ENCODE measurements at regions not wholly inside any gene's neighbourhood (a gene's known extent, or its start where the extent isn't known, plus 50 kb on each side); places are given as distances from the start of the nearest gene placed in this dataset.
A peak's percentile ranks its signal among the peaks of the same experiment; 100 is the strongest.

DNA sequence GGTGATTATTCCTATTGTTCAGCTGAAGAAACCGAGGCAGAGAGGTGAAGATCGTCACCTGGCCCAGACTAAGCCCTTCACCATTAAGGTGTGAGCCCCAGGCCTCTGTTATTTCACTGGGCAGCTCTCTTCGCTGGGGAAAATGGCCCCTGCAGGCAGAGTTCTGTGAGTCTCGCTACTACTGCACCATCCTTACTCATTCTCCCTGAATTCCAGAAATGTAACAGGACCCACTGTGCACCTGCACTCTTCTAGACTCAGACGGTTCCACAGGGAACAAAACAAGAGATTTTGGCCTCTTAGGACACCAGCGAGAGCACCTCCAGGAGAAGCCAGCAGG, 147.7 kb upstream of the GLI2 start:
- no peak for DNase-seq (ENCODE audit: low spot score)

DNA sequence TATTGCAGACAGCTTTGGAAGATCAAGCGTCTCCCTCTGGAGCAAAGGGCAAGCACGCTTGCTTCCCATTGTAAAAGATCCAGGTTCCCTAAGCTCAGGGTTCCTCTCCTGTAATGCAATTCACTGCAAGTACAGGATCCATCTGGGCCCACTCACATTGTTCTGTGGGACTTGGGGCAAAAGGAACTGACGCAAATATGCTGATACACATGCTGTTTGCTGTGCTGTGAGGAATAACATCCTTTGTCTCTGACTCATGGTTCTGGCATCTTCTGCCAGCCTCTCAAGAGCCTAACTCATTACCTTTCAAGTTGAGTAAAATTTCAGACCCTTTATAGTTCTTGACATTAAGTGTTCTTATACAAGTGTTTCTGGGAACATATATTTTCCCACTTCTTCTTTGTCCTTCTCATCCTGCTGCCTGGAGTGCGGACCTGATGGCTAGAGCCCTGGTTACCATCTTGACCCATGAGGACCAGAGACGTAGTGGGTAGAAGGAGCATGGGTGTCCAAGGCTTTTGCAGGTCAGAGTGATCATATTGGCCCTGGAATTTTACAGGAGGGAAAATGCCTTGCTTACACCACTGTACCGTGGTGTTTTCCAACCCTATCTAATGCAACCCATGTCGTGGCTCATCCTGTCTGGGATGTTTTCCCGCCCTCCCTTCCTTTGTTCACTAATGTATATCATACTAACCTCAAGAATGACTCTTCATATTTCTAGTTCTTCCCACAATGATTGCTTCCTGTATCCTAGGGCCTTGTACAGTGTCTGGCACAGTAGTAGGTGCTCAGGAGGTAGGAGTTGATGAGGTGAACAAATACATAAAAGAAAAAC, 145.7 kb upstream of the GLI2 start:
- no peak for DNase-seq (ENCODE audit: low spot score)

DNA sequence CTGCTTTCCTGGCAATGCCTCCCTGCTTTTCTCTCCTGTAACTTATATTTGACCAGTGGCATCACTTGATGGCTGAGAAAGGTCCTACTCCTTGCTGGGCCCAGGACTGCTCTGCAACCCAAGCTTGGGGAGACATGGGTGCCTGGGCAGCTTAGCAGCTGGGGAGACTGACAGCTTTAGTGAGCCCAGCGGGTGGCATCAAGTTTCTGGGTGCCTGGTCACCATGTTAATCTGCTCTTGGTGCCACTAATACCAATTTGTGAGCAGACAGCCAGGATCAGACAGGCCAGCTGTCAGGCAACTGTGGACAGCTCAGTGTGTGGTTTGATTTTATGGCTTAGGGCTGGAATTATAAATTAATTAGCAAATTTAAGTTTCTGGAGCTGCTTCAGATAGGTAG, 144.8 kb upstream of the GLI2 start:
- DNase-seq (ENCODE audit: low spot score), result no peak

DNA sequence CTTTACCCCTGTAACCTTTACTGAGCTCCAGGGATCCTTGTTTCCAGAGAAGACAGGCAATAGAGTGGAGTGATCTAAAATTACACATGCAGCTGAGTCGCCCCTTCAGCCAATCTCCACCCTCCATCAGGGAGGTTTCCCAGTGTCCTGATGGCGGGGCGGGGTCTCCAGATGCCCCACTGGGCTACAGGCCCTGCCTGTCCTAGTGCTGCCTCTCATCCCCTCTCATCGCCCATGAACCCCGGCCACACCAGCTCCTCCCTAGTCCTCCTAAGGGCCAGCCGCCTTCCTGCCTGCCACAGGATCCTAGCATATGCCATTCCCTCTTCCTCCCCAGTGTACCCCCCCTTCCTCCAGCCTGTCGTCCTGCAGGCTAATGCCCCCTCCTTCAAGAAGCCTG, 144.1 kb upstream of the GLI2 start:
- no peak for DNase-seq (ENCODE audit: low spot score)

DNA sequence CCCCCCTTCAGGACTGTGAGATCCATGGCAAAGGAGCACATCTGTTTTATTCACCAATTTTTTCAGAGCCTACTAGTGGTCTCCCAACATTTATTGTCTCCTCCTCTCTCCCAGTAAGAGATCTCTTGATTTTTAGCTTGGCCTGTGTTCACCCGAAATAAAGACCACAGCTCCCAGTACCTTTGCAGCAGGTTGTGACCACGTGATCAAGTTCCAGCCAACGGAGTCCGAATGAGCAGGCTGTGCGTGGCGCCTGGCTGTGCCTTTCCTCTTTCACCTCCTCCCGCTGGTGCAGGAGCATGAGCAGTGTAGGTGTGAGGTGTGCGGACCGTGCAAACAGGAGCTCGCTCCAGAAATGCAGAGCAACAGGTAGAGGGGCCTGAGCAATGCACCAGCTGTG, 143.6 kb upstream of the GLI2 start:
- no peak for DNase-seq (ENCODE audit: low spot score)

DNA sequence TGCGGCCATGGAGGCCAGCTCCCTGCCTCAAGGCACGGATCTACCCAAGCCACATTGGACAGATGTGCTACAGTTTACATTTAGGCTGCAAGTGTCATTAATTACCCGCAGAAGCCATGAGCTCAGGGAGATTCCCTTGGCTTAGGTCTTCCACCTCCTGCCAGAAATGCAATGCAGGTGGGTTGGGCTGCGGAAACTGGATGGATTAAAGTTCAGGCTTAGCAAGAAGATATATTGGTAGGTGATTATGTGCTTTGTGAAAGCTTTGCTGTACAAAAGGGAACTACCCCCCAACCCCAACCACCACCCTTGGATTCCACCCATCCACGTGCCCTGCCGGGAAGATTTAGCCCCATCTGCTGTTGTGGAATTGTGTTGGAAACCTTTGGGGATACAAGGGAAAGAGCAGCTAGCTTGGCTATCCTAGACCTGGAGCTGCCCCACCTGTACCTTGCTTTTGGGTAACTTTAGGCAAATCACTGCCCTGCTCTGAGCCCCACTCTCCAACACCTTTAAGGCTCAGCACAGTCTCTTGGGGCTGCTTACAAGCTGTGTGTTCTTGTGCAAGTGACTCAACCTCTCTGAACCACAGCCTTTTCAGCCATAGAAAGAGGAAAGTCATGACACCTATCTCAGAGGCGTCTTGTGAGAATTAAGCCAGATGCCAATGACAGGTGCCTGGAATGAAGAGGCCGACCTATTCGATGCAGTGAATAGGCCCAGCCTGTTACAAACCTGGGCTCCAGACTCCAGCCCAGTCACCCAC, 141.6 kb upstream of the GLI2 start:
- DNase-seq (ENCODE audit: low spot score), result no peak

DNA sequence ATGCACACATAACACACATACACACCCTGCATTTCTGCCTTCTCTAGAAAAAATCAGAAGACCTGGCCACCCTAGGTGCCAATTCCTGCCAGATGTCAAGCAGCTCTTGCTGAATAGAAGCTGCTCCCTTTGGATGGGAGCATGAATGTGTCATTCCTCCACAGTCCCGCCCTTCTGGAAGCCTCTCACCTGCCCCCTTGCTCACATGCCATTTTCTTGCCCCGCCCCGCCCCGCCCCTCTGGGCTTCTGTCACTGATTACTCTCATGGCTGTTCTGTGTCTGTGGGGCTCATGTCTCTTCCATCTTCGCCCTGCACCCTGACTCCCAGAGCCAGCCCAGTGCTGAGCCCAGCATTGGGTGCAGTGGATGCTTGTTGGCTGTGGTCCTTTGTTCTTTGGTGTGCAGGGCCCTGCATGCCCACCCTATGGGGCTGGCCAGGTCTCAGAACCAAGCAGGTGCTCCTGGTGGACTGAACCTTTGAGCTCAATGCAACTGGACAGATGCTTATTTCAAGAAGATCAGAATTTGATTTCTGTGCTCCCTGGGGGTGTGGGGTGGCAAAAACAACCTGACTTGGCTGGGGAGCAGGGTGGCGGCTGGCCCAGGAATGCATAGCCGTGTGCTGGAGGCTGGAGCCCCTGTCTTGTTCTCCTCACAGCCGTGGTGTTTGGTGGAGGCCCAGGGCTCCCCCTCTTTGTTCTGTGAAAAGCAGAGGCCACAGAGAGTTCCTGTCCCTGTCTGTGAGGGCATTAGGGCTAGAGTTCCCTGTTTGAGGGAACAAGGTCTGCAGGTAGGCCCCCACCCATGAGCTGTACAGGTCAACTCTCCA, 140.6 kb upstream of the GLI2 start:
- DNase-seq (ENCODE audit: low spot score), result peak; percentile 34

DNA sequence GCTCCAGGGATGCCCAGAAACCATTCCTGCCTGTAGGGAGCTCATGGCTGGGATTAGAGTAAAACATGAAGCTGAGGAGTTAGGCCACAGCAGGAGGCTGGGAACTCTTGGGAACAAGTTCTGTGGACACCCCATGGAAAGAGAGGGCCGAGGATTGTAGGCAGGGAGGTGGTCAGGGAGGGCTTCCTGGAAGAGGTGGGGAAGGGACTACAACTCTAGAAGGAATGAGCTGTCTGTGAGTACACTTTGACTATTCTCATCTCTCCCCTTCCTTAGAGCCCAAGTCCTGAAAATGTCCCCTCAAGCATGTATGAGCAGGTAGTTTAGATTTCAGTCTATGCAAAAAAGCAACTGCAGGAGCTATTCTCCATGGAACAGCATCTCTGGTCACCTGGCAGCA, 139.9 kb upstream of the GLI2 start:
- DNase-seq (ENCODE audit: low spot score), result no peak

DNA sequence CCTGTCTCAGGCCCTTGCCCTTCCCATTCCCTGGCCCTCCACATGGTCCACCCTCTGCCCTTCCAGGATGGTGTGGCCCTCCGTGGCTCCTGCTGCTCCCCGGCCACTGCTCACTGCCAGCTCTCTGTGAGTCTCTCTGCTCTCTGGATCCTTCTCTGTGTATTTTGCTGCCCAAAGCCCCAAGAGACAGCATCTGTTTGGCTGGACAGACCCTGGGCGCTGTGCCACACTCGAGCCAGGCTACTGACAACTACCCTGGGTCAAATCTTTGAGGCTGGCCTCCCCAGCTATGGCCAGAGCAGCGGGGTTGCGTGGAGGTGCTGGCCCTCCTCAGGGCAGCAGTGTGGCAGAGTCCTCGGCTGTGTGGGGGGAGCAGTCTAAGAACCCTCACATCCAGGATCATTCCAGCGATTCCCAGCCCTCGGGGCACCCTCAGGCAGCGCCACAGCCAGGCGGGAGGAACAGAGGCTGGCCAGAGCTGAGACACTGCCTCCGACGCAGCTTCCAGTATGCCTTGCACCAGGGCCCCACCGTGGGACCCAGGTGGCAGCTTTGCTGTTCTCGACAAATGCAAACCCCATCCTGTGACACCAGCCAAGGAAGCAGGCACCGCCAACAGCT, 139.4 kb upstream of the GLI2 start:
- DNase-seq (ENCODE audit: low spot score), result no peak

DNA sequence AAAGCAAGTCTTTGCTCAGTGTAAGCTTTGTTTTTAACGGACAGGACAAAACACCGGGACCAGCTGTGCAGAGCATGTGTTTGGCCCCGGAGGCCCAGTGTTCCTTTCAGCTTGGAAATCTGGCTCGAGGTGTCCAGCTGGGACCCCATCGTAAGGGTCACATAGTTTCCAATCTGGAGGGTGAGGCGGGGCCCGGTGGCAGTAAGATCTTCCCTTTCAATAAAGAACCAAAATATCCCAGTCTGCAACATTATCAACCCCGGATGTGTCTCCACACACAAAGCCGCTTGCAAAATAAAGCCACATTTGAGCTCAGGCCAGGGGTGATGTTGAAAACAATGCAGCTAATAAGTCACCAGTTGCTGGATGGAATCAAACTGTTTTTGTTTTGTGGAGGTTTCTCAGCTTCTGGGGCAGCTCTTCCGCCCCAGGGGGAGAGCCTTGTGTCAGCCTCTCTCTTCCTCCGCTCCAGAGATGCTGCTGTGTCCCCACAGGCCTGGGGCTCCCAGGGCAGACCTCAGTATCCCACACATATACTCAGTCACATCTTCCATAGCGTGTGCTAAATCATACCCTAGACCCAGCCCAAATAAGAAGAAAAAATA, 138.6 kb upstream of the GLI2 start:
- DNase-seq (ENCODE audit: low spot score), result peak; percentile 53

DNA sequence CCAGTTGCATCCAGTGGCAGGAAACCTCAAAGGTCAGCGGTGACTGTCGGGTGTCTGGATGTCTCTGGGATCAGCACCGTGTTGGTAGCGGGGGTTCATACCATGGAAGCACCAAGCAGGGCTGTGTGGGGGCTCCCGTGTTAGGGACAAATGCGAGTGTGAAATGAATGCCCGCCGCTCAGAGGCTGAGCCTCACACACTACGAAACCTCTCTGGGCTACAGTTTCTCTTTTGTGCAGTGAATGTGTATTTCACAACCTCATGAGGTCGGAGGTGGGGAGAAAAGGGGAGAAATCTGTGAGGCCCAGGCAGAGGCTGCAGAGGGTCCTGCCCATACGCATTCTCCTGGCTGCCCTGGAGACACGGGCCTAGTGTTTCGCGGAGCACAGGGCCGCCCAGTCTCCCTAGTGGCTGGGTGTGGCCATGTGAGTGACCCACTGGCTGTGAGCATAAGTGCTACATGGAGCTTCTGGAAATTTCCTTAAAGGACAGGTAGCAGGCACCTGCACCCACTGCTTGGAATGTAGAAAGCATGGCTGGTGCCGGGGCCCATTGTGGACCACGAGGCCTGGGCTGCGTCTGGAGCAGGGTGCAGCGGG, 138.0 kb upstream of the GLI2 start:
- DNase-seq (ENCODE audit: low spot score), result no peak

DNA sequence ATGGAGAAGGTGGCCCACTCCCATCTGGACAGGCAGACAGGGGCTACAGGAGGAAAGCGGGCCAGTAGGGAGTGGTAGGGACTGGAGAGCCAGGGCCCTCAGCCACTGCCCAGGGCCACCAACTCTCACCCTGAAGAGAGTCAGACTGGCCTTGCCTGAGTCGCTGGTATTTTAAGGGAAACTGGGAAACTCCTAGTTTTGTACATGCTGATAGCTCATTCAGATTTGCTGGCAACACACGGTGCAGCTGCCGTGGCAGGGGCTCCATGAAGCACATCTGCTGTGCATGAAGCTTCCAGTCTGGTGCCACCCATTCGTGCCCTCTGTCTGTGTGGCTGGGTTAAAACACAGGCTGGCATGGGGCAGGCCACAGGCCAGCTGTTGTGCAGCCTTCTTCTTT, 137.3 kb upstream of the GLI2 start:
- no peak for DNase-seq (ENCODE audit: low spot score)

DNA sequence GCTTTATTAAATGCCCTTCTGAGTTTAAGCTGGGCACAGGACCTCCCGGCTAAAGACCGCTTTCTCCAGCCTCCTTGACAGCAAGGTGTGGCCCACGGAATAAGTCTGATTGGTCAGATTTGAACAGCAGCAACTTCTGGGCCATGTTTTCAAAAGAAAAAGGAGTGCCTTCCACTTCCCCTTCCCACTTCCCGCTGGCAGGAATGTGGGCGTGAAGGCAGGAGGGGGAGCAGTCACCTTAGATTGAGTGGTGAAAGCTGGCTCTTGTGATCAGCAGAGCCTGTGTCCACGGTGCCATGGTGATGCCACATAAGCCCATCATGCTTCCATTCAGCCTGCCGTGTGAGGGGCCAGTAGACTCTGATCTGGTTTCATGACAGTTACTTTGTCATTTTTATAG, 136.6 kb upstream of the GLI2 start:
- no peak for DNase-seq (ENCODE audit: low spot score)

DNA sequence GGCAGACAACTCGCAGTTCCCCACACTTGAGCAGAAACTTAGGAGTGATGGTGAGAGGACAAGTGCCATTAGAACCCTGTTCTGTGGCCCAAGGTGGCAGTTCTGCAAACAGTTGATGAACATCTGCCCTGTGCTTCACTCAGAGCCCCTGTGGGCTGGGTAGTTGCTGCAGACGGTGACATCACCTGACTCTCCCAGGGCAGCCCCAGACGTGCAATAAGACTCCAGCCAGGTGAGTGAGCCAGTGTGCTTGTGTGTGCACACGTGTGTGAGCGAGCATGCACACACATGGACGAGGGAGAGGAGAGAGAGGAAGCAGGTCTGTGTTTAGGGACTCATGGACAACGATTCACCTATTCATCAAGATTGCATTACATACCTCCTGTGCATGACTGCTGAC, 136.0 kb upstream of the GLI2 start:
- no peak for DNase-seq (ENCODE audit: low spot score)

DNA sequence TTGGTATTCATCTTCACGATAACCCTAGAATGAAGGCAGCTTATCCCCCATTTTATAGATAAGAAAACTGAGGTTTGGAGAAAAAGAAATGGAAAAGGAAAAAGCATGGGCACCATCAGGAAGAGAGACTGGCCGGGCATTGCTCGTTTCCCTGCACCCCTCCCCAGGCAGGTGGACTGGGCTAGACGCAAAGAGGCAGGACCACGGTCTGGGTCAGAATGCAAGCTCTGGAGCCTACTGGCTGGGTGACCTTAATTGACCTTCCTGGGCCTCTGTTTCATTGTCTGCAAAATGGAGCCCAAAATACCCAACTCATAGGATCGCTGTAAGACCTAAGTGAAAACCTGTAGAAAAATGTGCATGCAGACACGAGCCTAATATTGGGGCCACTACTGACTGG, 135.3 kb upstream of the GLI2 start:
- no peak for DNase-seq (ENCODE audit: low spot score)

DNA sequence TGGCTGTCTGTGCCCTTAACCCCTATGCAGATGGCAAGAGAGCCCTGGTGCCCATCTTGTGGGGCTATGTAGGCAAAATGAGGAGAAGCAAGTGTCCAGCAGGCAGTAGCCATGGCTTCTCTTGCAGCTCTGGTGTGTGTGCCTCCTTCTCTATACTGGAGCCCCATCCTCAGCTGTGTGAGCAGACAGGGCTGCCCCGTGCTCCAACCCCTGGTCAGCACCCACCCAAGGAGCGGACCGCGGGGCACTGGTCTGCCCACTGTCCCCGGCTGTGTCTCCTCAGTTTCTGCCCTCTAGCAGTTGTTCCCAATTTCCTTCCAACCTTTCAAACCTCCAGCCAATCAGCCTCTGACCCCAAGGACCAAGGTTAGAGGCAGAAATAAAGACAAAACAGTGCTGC, 134.9 kb upstream of the GLI2 start:
- no peak for DNase-seq (ENCODE audit: low spot score)

DNA sequence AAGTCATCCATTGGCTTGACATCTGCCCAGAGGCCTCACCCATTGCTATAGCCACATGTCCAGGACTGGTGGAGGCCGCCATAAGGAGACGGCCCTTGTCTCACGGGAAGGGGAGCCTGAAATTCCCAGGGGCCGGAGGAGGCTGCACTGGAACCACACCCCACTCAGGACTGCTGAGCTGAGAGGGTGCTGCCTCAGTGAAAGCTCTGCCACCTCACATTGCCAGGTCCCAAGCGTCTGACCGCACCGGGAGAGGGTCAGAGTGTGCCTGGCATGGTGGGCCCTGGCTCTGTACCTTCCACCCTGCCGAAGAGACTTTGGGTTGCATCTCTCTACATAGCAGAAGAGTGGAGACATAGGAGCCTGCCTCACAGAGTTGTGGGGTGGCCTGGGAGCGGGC, 134.1 kb upstream of the GLI2 start:
- no peak for DNase-seq (ENCODE audit: low spot score)

DNA sequence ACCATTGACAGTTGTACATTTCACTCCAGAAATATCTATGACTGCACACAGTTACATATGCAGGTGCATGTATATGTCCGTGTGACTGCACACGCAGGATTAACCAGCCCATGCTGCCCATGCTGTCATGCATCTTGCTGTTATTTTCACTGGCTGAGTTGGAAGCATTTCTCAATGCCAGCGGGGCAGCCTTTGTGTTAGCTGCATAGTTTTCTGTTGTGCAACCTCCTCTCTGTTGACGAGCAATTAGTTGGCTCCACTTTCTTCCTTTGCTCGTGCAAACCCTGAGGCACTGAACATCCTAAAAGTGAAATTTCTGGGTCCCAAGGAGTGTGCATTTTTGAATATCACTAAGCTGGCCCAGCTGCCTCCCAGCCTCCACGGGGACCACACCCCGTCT, 133.4 kb upstream of the GLI2 start:
- no peak for DNase-seq (ENCODE audit: low spot score)

DNA sequence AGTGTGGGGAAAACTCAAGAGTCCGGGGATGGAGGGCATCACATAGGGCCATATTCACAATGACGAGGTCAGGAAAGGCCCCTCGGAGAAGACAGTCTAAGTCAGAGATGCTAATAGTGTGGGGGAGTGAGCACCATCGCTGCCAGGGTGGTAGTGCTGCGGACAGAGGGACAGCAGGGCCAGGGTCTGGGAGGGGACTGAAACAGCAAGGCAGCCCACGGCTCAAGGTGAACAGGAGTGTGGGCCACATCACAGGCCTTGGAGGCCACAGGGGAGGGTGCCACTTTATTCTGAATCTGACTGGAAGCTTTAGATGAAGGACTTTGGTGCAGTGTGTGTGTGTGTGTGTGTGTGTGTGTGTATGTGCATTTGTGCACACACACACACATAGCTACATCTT, 130.9 kb upstream of the GLI2 start:
- no peak for DNase-seq (ENCODE audit: low spot score)

DNA sequence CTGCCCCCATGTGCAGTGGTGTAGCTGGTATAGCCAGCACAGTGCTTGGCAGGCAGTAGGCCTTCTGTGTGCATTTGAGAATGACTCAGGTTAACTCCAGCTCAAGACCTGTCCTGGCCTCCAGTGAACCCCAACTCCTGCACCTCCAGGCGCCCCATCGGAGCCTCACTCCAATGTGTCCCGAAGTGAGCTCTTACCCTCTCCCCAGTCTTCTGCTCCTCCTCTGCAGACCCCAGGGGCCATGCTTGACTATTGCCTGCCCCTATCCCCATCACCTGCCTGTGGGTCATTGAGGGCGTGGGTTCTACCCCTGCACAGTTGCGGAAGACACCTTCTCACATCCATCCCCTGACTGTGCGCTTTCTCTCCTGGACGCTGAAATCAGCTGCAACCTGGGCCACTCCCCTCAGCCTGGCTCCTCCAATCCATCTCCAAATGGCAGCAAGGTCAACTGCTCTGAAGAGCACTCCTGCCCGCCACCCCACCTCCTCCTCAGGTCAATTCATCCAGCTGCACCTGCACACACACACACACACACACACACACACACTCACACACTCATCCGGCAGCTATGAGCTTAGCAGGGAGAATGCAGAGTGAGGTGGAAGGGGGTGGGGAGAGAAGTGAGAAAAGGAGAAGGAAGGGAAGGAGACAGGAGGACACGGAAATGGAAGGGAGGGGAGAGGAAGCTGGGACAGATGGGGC, 130.3 kb upstream of the GLI2 start:
- no peak for DNase-seq (ENCODE audit: low spot score)

DNA sequence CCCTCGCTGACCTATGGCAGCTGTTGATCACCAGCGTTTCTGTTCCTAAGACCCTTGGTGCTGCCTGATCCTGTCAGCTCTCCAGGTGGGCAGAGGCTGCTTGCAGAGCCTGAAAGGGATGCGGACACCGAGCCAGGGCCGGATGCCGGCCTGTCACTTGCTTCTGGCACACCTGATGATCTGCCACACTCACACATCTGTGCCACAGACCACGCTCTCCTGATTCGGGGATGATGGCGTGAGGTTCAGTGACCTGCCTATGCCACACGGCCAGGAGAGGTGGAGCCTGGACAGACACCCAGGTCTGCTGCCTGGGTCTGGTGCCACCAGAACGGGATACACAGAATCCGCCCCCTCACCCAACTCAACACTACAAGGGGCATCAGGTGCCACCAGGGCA, 129.4 kb upstream of the GLI2 start:
- no peak for DNase-seq (ENCODE audit: low spot score)
